A549 (cell line): ENCODE measurements at regions not wholly inside any gene's neighbourhood (a gene's known extent, or its start where the extent isn't known, plus 50 kb on each side); places are given as distances from the start of the nearest gene placed in this dataset.

Source experiments
- ATAC-seq, 2 experiments: fragments of 200-7000 bp in 1 of 2; fragments of >200 bp in 1 of 2; cut with Nextera tagmentation in 1 of 2; cut with Tn5 transposase in 1 of 2; 3 replicates each; pipeline versions ENCODE4 v1.8.0 to v1.9.1; 2018 to 2020; ENCODE audit warnings: mild to moderate bottlenecking in 1 of 2, moderate library complexity in 1 of 2
- CTCF ChIA-PET: fragments of 300-600 bp; sonication (Branson Sonifier 250); formaldehyde crosslinking; extraction: SDS; loops from one replicate; lab custom pipeline; 2021; ENCODE audit warnings: antibody characterized with exemption, inconsistent platforms; lab: Yijun Ruan, JAX
- POLR2A ChIA-PET: fragments of 350-600 bp; formaldehyde crosslinking; extraction: SDS; loops from one replicate; lab custom pipeline; 2021; ENCODE audit warnings: antibody characterized with exemption, inconsistent platforms; lab: Yijun Ruan, JAX
- DNase-seq, 2 experiments: peaks; one replicate each; pipeline versions ENCODE4 v3.0.0 to v3.0.0-alpha.2; 2011 to 2016; ENCODE audit warnings: low read depth in 1 of 2, low spot score in 1 of 2
- FAIRE-seq: peaks from 2 replicates; lab custom pipeline; 2011; peaks lifted over from hg19 to GRCh38; lab: Jason Lieb, UNC
- H3K27ac ChIP-seq, 2 experiments: fragments of >200 bp; sonication (Bioruptor Twin); formaldehyde crosslinking; 3 replicates each; pipeline ENCODE4 v1.5.1; 2016 to 2017
- H3K4me1 ChIP-seq: fragments of >200 bp; sonication (Bioruptor Twin); formaldehyde crosslinking; 3 replicates; pipeline ENCODE4 v1.6.1; 2016
- H3K4me2 ChIP-seq: fragments of >200 bp; sonication (Bioruptor Twin); formaldehyde crosslinking; 3 replicates; pipeline ENCODE4 v1.6.1; 2016
- H3K4me3 ChIP-seq: fragments of >200 bp; sonication (Bioruptor Twin); formaldehyde crosslinking; 3 replicates; pipeline ENCODE4 v1.5.1; 2016
- H3K9me3 ChIP-seq: fragments of >200 bp; sonication (Bioruptor Twin); formaldehyde crosslinking; 3 replicates; pipeline ENCODE4 v1.6.1; 2016
- BCL3 ChIP-seq: fragments of >200 bp; sonication (Bioruptor Twin); formaldehyde crosslinking; IDR thresholded peaks from 3 replicates; pipeline ENCODE4 v1.6.1; 2016
- BHLHE40 ChIP-seq: IDR thresholded peaks from 2 replicates; pipeline ENCODE4 v1.6.1; 2012; ENCODE audit warnings: low read depth, low read length, inconsistent platforms
- CHD2 ChIP-seq: fragments of 150-350 bp; IDR thresholded peaks from 2 replicates; pipeline ENCODE4 v1.6.1; 2014; ENCODE audit warnings: low read length; ENCODE audit not compliant: partially characterized antibody
- EHF ChIP-seq: fragments of 250-450 bp; sonication (Bioruptor Pico); IDR thresholded peaks from 2 replicates; pipeline ENCODE4 v1.5.0; 2020; ENCODE audit warnings: mild to moderate bottlenecking
- EHMT2 ChIP-seq: fragments of 200-600 bp; sonication (generic); IDR thresholded peaks from 2 replicates; pipeline ENCODE4 v1.6.1; 2016; ENCODE audit warnings: antibody characterized with exemption, low read depth, mild to moderate bottlenecking, moderate library complexity
- FOSB ChIP-seq: fragments of 250-450 bp; sonication (Bioruptor Pico); IDR thresholded peaks from 2 replicates; pipeline ENCODE4 v1.5.0; 2020; ENCODE audit warnings: mild to moderate bottlenecking, moderate library complexity
- FOSL2 ChIP-seq, 2 experiments: fragments of 450-650 bp in 1 of 2; fragments of >200 bp in 1 of 2; sonication (Bioruptor Twin) in 1 of 2; formaldehyde crosslinking; IDR thresholded peaks; 2 replicates each; pipeline versions ENCODE4 v1.5.0 to v1.6.1; 2016 to 2020; ENCODE audit warnings: mild to moderate bottlenecking in 1 of 2, moderate library complexity in 1 of 2
- FOXS1 ChIP-seq: fragments of 250-450 bp; sonication (Bioruptor Pico); IDR thresholded peaks from 2 replicates; pipeline ENCODE4 v1.5.0; 2020; ENCODE audit warnings: mild to moderate bottlenecking, moderate library complexity
- HMGXB4 ChIP-seq: fragments of 250-450 bp; sonication (Bioruptor Pico); IDR thresholded peaks from 2 replicates; pipeline ENCODE4 v1.5.0; 2021; ENCODE audit warnings: mild to moderate bottlenecking, moderate library complexity, borderline replicate concordance
- HOXB5 ChIP-seq: fragments of 250-450 bp; sonication (Bioruptor Pico); IDR thresholded peaks from 2 replicates; pipeline ENCODE4 v1.5.0; 2020; ENCODE audit warnings: mild to moderate bottlenecking, moderate library complexity
- JUN ChIP-seq, 2 experiments: fragments of >200 bp; sonication (Bioruptor Twin); formaldehyde crosslinking; IDR thresholded peaks; 2 replicates in 1 of 2; 3 replicates in 1 of 2; pipeline ENCODE4 v1.6.1; 2016 to 2017
- NFE2L2 ChIP-seq: fragments of 150-350 bp; conservative IDR thresholded peaks from 2 replicates; pipeline ENCODE4 v1.6.1; 2014; ENCODE audit warnings: low read length
- PHF8 ChIP-seq: fragments of 200-600 bp; sonication (generic); IDR thresholded peaks from 2 replicates; pipeline ENCODE4 v1.6.1; 2016; ENCODE audit warnings: low read depth, mild to moderate bottlenecking, antibody characterized with exemption, moderate library complexity, borderline replicate concordance
- POLR2AphosphoS2 ChIP-seq: conservative IDR thresholded peaks from 2 replicates; pipeline ENCODE4 v1.6.1; 2012; ENCODE audit warnings: low read length, improper control_type of control experiment, inconsistent platforms
- RAD21 ChIP-seq, 2 experiments: fragments of >200 bp in 1 of 2; sonication (Bioruptor Twin) in 1 of 2; formaldehyde crosslinking in 1 of 2; IDR thresholded peaks in 1 of 2; conservative IDR thresholded peaks in 1 of 2; 2 replicates in 1 of 2; 3 replicates in 1 of 2; pipeline ENCODE4 v1.6.1; 2012 to 2018; ENCODE audit warnings: inconsistent platforms in 1 of 2
- RARB ChIP-seq: fragments of 250-450 bp; sonication (Bioruptor Pico); IDR thresholded peaks from 2 replicates; pipeline ENCODE4 v1.8.0; 2021; ENCODE audit warnings: mild to moderate bottlenecking, moderate library complexity
- REST ChIP-seq: fragments of 200-600 bp; sonication (generic); IDR thresholded peaks from 2 replicates; pipeline ENCODE4 v1.6.1; 2016; ENCODE audit warnings: antibody characterized with exemption, mild to moderate bottlenecking, moderate library complexity
- TFCP2L1 ChIP-seq: fragments of 250-450 bp; sonication (Bioruptor Pico); IDR thresholded peaks from 2 replicates; pipeline ENCODE4 v1.5.0; 2021; ENCODE audit warnings: mild to moderate bottlenecking
- TP53 ChIP-seq: fragments of 250-450 bp; sonication (Bioruptor Pico); IDR thresholded peaks from 2 replicates; pipeline ENCODE4 v1.5.0; 2021; ENCODE audit warnings: mild to moderate bottlenecking, moderate library complexity
- USF2 ChIP-seq: fragments of 450-650 bp; IDR thresholded peaks from 2 replicates; pipeline ENCODE4 v1.6.1; 2014; ENCODE audit warnings: antibody characterized with exemption
- ZSCAN20 ChIP-seq: fragments of 250-450 bp; sonication (Bioruptor Pico); IDR thresholded peaks from 2 replicates; pipeline ENCODE4 v1.8.0; 2022; ENCODE audit warnings: mild to moderate bottlenecking, moderate library complexity
- WGBS: methylation state at CpG from one replicate; pipeline ENCODE4 v1.1.6; 2017; ENCODE audit errors: missing lambda C conversion rate; 5-methylcytosine and 5-hydroxymethylcytosine counted together

GRCh38 chr1:117261424-117261785 is 50.7 kb upstream of the VTCN1 start:
- CTCF ChIA-PET, result interaction anchor here (1.0 kb wide), 1 partner anchor 133 kb away, joined by 3 read pairs; no protein-coding TSS in a partner anchor
- no peak overlapping the region for H3K4me2 ChIP-seq
- no peaks in the 10 kb centered on the region for H3K4me1 ChIP-seq
- no peak for ATAC-seq
- POLR2A ChIA-PET, result no interaction called here
- no peak for FAIRE-seq
- DNase-seq, result no peak
- no peak overlapping the region for H3K27ac ChIP-seq
- WGBS, result 86% methylated on average over 2 of the region's 2 CpGs
- TF ChIP-seq FOSL2 (IDR thresholded peaks at IDR 0.05), result no peak
- no peak for TF ChIP-seq FOSL2 (CRISPR knock-in tag; IDR thresholded peaks at IDR 0.05)
- TF ChIP-seq BCL3, result no peak
- no peak for TF ChIP-seq EHF (CRISPR knock-in tag)
- no peak for TF ChIP-seq POLR2AphosphoS2
- no peak for TF ChIP-seq RARB (CRISPR knock-in tag)
- TF ChIP-seq HMGXB4, result no peak
- no peak for TF ChIP-seq BHLHE40
- no peak for TF ChIP-seq NFE2L2
- TF ChIP-seq JUN (IDR thresholded peaks at IDR 0.05), result no peak
- no peak for TF ChIP-seq CHD2
- TF ChIP-seq FOSB, result no peak
- no peak for TF ChIP-seq REST
- no peak for TF ChIP-seq USF2
- TF ChIP-seq EHMT2, result no peak
- TF ChIP-seq RAD21 (conservative IDR thresholded peaks at IDR 0.05 in 1 of 2, IDR thresholded peaks at IDR 0.05 in 1 of 2), result no peak
- no peak for TF ChIP-seq PHF8
- TF ChIP-seq ZSCAN20 (CRISPR knock-in tag), result no peak
- no peak for TF ChIP-seq TFCP2L1
- TF ChIP-seq TP53, result no peak
- H3K4me3 ChIP-seq, result no peak overlapping the region
- H3K9me3 ChIP-seq, result no peaks in the 10 kb centered on the region

GRCh38 chr1:117260761-117261423 is 50.2 kb upstream of the VTCN1 start:
- CTCF ChIA-PET, result interaction anchor here (1.0 kb wide), 1 partner anchor 132 kb away, joined by 3 read pairs; no protein-coding TSS in a partner anchor
- H3K27ac ChIP-seq, result no peak overlapping the region
- TF ChIP-seq FOXS1 (CRISPR knock-in tag) (no peak), HOXB5 (CRISPR knock-in tag) (no peak)

More at GRCh38 chr1:117260761-117261423, 50.2 kb upstream of the VTCN1 start:
- 73% methylated on average over 4 of the region's 4 CpGs for WGBS
- POLR2A ChIA-PET, result no interaction called here
- Histone ChIP-seq H3K4me2 (no peak overlapping the region), H3K4me1 (no peaks in the 10 kb centered on the region), H3K4me3 (no peak overlapping the region), H3K9me3 (no peaks in the 10 kb centered on the region)
- no peak for ATAC-seq
- FAIRE-seq, result no peak
- DNase-seq, result no peak
